GM13976 (cell line): ENCODE measurements at regions not wholly inside any gene's neighbourhood (a gene's known extent, or its start where the extent isn't known, plus 50 kb on each side); places are given as distances from the start of the nearest gene placed in this dataset.

Experiments used
- DNase-seq: peaks from one replicate; pipeline ENCODE4 v3.0.0; 2012; ENCODE audit warnings: low spot score
- CTCF ChIP-seq: IDR thresholded peaks from 2 replicates; pipeline ENCODE4 v1.5.1; 2012; ENCODE audit warnings: borderline replicate concordance, mild to moderate bottlenecking; ENCODE audit not compliant: insufficient read depth; ENCODE audit errors: extremely low read depth, missing control alignments, control extremely low read depth
- in situ Hi-C: fragments of 300-500 bp; cut with MboI; formaldehyde crosslinking; loops from one replicate; pipeline ENCODE4 v1.12.0; 2022; ENCODE audit warnings: low sequenced_read_pairs, mixed read lengths, inconsistent platforms; ENCODE audit not compliant: unreplicated experiment

DNA sequence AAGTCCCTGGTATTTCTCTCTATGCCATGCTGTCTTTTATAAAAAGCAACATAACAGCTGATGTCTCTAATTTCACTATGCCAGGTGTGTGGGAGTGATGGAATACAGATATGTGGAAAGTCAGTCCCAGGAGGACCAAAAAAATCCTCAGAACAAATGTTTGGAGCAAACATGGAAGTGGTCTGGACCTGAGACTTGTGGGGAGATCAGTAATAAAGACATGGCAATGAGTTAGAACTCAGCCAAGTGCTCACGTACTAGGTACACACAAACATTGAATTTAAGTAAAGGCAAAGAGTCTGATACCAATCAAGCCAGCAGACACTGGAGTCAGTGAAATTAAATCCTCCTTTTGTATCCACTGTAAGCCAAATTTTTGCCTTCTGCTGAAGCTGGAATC, 223.6 kb downstream of the ALG10B start:
- no peak for TF ChIP-seq CTCF
- DNase-seq = no peak
- in situ Hi-C loops = no loop called here

DNA sequence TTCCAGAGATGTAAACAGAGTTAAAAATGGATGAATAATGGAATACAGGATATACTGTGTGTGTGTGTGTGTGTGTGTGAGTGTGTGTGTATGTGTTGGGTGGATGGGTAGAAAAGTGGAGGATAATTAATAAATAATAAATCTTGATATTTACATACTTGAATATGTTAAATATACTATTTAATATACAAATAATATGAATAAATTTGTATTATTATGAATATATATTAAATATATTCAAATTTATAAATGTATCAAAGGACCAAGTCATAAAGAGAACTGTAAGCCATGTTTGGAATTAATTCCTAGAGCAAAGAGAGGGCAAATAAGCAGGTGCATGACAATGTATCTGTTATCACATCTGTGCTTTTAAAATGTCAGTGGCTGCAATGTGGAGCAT, 225.3 kb downstream of the ALG10B start:
- no peak for TF ChIP-seq CTCF
- in situ Hi-C loops = no loop called here
- DNase-seq = no peak

DNA sequence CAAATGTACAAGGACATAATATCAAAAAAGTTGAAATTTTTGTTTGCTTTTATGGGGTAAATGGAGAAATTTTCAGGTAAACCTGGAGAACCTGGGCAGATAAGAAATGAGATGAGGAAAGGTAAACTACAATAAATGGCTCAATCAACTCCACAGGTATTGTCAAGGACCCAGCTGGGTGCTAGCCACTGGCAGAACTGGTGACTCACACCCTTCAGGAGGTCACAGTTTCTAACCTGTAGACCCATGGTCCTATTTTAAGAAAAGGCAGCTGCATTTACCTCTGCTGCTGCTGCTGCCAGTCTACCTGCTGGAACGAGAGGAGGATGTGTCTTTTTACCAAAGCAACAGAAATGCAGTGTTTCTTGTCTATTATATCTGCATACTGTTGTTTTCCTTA, 226.6 kb downstream of the ALG10B start:
- no peak for TF ChIP-seq CTCF
- in situ Hi-C loops = no loop called here
- DNase-seq = no peak

- TF ChIP-seq CTCF = peak; percentile 14
These were observed 227.9 kb downstream of the ALG10B start for GRCh38 chr12:38544330-38545066.

DNA sequence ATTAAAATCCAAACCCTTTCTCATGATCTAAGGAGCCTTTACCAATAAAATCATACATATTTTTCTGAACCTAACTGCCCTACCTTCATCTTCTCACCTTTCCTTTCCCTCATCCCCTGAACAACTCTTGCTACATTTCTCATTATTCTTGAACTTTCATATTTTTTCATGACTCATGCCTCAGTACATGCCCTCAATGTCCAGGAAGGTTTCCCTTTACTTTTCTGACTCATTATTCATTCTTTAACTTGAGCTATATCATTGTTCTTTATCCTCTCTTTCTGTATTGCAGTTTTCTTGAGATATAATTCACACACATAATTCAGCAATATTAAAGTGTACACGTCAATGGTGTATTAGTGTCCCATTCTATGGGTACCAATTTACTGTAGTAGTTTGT, 231.0 kb downstream of the ALG10B start:
- no peak for TF ChIP-seq CTCF
- in situ Hi-C loops = no loop called here
- DNase-seq = no peak

More at GRCh38 chr12:38544330-38545066, 227.9 kb downstream of the ALG10B start:
- DNase-seq = no peak
- in situ Hi-C loops = no loop called here

GRCh38 chr12:38555620-38556591, 239.3 kb downstream of the ALG10B start:
- DNase-seq = no peak
- in situ Hi-C loops = no loop called here
- TF ChIP-seq CTCF = no peak
